Hematopoietic multipotent progenitor cell treated with erythropoietin and hydrocortisone succinate and interleukin-3 and kit ligand, for 6 days (in vitro differentiated cells): ENCODE measurements at regions not wholly inside any gene's neighbourhood (a gene's known extent, or its start where the extent isn't known, plus 50 kb on each side); places are given as distances from the start of the nearest gene placed in this dataset.
"Not testable (repeated sequence)": the region's sequence is repeated elsewhere in the genome, so short reads cannot be mapped to it uniquely, and the experiment has no call there.

ENCODE experiments used
- DNase-seq: peaks from one replicate; pipeline ENCODE4 v3.0.0-alpha.2; 2015

DNA sequence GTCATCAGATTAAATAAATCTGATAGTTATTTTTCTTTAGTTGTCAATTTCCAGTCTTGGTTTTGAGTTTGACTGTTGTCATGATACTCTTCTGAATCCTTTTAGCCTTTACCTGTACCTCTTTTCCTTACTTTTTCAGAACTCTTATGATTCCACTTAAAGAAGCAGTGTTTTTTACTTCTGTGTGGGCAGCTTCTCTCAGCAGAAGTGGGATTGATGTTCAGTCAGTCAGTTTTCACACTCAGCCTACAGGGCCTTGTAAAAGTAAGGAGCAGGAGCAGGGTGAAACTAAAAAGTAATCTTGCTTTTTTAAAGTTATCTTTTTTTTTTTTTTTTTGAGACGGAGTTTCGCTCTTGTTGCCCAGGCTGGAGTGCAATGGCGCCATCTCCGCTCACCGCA is 75.1 kb downstream of the HAUS1 start:
- no peak for DNase-seq

GRCh38 chr18:46182633-46183358 is 78.6 kb downstream of the HAUS1 start:
- DNase-seq: no peak

- DNase-seq: not testable (repeated sequence)
These were observed 80.1 kb downstream of the HAUS1 start for GRCh38 chr18:46184296-46184695.

DNA sequence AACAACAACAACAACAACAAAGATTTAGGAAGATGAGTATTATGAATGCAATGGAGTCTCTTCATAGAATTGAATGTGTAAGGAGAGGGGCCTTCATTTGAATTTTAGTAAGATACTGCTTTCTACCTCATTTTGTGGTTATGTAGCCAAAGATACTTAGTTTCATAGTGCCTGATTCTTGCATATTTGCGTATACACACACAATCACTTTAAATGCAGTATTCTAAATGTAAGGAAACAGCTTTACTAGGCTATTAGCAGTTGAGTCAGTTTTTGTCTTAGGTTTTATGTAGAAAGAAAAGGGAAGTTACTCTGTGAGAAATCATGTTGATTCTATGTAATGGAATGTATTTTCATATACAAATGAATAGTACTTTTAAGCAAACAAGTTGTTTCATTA is 80.5 kb downstream of the HAUS1 start:
- DNase-seq: no peak

DNA sequence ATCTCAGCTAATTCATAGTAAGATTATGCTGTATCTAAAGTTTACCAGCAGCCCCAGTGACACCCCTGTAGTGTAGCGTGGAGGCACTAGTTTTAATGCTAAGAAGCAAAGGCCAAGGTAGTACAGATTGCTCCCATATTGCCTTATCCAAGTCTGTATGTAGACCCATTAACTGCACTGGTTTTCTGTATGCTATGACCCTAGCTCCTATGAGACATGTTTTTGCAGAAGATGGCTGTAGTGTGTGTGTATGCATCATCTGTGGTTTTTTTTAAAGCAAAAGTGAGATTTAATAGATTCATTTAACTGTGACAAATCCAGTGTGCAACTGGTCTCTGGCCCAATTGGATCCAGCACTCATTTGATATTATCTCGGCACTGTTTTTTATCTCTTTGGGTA is 86.5 kb downstream of the HAUS1 start:
- DNase-seq: no peak

DNA sequence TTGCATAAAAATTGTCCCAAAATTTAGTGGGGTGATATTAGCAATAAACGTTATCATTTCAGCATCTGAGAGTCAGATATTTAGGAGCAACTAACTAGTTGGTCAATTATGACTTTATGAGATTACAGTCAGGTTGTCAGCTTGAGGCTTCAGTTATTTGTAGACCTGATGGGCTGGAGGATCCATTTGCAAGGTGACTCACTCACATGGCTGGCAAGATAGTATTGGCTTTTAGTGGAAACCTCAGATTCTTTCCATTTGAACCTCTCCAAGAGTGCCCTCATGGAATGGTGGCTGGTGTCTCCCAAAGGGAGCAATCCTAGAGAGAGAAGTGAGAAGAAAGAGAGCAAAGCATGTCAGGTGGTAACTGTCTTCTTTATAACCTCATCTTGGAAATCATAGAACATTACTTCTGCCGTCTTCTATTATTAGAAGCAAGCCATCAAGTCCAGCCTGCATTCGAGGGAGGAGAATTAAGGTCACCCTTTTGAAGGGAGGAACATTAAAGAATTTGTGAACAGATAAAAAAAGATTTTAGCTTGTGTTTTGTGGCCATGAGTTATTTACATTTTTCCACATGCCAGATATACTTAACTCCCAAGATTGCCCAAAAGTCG is 92.5 kb downstream of the HAUS1 start:
- DNase-seq: no peak

DNA sequence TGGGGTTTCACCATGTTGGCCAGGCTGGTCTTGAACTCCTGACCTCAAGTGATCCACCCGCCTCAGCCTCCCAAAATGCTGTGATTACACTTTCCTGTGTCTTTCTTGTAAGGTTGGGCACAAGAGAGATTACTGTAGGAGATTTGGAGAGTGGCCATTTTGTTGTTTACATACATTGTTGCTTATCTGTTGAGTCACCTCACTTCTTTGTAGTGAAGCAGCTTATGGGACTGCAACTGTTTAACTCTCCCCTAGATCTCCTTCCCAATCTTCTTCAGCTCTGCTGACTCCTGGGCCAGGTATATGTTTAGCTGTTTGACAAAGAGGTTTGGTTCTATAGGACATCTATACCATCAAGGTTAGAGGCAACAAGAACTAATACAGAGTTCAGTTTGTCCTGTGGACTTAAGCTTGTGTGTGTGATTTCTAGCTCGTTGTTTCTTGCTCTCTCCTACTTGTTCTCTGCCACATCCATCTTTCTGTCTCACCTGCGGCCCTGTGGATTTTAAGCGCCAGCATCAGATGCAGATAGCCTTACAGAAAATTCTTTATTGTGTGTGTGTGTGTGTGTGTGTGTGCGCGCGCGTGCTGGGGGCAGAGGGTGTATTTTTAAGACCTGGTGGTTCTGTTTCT is 95.4 kb downstream of the HAUS1 start:
- peak; percentile 79 for DNase-seq

DNA sequence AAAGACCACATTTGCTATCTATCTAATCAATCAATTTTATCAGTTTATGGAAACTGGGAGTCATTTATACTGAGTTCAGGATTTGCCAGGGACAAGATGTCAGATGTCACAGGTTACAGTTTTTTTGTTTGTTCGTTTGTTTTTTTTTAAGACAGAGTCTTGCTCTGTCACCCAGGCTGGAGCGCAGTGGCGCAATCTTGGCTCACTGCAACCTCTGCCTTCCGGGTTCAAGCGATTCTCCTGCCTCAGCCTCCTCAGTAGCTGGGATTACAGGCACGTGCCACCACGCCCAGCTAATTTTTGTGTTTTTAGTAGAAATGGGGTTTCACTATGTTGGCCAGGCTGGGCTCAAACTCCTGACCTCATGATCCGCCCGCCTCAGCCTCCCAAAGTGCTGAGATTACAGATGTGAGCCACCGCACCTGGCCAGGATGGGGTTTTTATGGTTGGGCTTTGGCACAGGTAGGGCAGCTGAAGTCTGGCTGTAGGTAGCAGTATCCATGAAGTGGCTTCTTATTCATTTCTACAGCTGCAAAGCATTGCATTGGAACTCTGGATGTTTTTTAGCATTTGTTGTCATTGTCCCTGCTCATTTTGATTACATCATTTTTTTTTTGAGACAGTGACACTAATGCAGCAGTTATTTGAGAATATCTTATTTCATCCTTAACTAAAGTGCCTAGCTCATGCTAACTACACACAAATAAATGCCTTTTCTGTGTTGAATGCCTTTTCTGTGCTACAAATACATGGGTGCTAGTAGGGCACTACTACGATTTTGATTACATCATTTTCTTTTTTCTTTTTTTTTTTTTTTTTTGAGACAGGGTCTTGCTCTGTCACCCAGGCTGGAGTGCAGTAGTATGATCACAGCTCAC is 96.2 kb downstream of the HAUS1 start:
- DNase-seq: not testable (repeated sequence)

DNA sequence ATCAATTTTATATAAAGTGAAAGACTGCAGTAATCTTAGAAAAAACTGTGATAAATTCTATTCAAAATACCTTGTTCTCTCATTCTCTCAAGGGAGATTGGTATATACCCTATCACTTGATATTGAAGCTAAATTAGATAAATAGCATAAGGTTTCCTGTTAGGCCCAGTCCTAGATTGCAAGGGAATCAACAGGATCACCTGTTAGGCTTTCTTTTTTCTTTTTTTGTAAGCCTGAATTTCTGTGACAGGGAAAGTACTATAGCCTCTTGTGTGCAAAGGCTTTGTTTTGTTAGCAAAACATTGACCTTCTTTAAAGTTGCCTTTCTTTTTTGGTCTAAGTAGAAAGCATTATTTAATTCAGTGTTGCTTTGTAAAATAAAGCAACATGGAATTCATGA is 100.0 kb downstream of the HAUS1 start:
- no peak for DNase-seq

DNA sequence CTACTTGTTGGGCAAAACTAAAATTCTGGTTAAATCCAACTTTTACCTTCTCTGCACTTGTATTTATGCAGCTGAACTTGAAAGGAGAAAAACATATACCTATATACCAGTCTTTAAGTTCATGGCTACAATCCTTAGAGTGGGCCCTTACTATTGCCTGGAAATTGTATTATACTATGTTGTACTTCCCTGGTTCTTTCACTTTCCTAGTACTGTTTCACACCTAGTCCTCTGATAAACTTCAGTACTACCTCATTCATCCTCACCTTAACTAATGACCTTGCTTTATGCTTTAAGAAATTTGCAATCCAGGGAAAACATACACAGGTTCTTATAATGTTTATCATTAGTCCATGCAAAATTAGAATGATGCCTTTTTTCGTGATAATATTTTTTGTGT is 103.8 kb downstream of the HAUS1 start:
- DNase-seq: no peak

DNA sequence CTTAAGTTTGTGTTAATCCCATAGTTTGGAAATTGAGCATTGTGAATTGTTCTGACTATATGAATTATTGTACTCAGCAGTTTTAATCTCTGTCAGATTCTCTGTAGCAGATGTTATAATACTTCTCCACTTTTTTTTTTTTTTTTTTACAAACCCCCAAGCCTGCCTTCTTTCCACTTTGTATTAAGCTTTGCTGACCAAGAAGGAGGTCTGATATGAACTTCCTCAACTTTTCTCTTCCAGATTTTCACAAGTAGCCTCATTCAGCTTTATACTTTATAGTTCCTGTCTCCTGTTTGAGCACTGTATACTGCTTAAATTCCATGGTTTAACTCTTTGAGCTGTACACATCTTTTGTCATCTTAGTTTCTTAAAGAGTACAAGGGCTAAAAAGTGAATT is 105.0 kb downstream of the HAUS1 start:
- DNase-seq: no peak

DNA sequence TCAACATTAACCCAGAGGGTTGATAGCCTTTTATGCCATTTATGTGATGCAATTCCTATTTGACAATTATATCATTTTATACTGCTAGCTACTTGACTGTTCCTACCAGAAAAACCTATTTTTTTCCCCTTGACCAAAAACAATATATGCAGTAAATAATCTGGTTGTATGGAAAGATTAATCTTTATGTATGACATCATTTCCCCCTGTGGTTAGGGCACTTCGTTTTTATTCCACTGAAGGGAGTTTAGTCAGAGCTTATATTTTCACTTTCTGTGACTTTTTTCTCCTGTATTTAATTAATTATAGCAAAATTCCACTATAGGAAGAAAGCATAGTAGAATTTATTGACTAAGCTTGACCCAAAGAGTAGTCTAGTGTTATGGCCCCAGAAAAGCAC is 107.6 kb downstream of the HAUS1 start:
- peak; percentile 53 for DNase-seq

- no peak for DNase-seq
These were observed 108.2 kb downstream of the HAUS1 start for GRCh38 chr18:46212398-46212797.

- peak; percentile 69 for DNase-seq
These were observed 109.1 kb downstream of the HAUS1 start for GRCh38 chr18:46213295-46213694.

DNA sequence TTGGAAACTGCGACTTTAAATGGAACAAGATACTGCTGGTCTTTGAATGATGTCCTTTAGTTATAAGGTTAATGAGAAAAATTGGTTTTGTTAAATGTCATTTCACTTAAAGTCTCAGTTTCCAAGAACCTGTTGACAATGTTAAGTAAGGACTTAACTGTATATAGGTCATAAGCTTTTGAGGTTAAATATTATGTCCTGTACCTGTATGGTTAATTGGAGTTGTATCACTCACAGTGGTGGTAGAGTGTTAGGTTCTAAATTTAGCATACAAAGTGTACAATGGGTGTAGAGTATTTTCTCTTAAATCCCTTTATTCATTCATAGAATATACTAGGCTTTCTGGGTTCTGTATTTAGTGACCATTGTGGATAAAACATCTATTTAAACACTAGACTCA is 110.2 kb downstream of the HAUS1 start:
- no peak for DNase-seq

DNA sequence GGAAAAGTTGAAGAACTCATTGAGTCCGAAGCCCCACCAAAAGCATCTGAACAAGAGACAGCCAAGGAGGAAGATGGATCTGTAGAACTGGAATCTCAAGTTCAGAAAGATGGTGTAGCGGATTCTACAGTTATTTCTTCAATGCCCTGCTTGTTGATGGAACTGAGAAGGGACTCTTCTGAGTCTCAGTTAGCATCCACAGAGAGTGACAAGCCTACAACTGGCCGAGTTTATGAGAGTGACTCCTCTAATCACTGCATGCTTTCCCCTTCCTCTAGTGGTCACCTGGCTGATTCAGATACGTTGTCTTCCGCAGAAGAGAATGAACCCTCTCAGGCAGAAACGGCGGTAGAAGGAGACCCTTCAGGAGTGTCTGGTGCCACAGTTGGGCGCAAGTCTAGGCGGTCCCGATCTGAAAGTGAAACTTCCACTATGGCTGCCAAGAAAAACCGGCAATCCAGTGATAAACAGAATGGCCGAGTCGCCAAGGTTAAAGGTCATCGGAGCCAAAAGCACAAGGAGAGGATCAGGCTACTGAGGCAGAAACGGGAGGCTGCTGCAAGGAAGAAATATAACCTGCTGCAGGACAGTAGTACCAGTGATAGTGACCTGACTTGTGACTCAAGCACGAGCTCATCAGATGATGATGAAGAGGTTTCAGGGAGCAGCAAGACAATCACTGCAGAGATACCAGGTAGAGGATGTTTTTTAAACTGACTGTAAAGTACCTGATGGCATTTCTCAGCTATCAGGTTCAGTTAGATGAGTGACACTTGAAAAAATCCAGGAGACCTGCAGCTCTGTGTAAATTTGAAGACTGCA is 111.9 kb downstream of the HAUS1 start:
- no peak for DNase-seq

DNA sequence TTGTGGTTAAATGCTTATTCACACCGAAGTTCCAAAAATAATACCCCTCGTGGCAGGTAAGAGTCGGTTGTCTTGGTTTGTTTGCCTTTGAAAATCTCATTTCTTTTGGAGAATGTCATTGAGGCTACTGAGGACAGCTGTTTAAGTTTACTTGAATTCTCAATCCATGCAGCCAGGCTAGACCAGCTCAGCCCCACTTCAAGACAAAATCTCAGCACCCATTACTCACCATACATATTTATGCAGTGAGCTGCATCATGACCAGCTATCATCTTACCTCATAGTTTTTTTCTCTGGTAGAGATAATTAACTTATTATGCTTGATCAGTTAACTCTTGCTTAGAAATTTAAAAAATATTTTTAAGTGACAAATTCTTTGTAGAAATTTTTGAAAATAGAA is 115.9 kb downstream of the HAUS1 start:
- no peak for DNase-seq

GRCh38 chr18:46222093-46222492 is 117.9 kb downstream of the HAUS1 start:
- DNase-seq: no peak

GRCh38 chr18:46222710-46223360 is 118.7 kb downstream of the HAUS1 start:
- peak; percentile 89 for DNase-seq

DNA sequence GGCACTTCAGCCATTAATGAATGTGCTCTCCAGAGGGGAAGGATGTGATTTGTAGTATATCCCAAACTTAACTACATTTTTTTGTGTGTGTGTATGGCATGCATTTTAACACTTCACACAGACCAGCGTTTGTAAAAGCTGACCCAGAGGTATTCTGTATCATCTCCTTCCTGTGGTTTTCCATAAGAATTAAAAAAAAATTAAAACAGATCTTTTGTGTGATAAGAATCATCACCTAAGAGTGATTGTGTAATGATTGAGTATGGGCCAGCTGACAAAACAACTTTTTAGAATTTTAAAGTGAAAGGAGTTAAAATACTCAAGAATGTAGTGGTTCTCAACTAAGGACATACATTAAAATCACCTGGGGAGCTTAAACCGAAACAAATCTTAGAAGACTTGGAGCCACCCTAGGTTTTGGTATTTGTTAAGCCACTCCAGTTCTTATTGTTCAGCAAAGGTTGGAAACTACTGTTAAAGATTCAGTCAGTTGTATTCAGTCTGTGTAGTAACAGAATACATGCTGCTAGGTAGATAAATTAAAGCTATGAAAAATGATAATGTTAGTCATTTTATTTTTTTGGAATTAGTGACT is 120.1 kb downstream of the HAUS1 start:
- DNase-seq: no peak

- DNase-seq: no peak
These were observed 122.3 kb downstream of the HAUS1 start for GRCh38 chr18:46226461-46226860.

- DNase-seq: not testable (repeated sequence)
These were observed 125.5 kb downstream of the HAUS1 start for GRCh38 chr18:46229641-46230040.
